Karpas-422 (cell line): ENCODE measurements at regions not wholly inside any gene's neighbourhood (a gene's known extent, or its start where the extent isn't known, plus 50 kb on each side); places are given as distances from the start of the nearest gene placed in this dataset.
"Not testable (repeated sequence)": the region's sequence is repeated elsewhere in the genome, so short reads cannot be mapped to it uniquely, and the experiment has no call there.

ENCODE experiments used
- DNase-seq: peaks from one replicate; pipeline ENCODE4 v3.0.0-alpha.2; 2015
- H2AFZ ChIP-seq: fragments of 200-600 bp; sonication (generic); 2 replicates; pipeline ENCODE4 v1.6.1; 2014; ENCODE audit warnings: antibody characterized with exemption, low read length, mixed read lengths
- H3K27ac ChIP-seq: fragments of 200-600 bp; sonication (generic); 2 replicates; pipeline ENCODE4 v1.5.1; 2014; ENCODE audit warnings: mild to moderate bottlenecking, low read length, moderate library complexity
- H3K27me3 ChIP-seq: fragments of 200-600 bp; sonication (generic); 2 replicates; pipeline ENCODE4 v1.6.1; 2014; ENCODE audit warnings: low read length, mixed read lengths
- H3K36me3 ChIP-seq: fragments of 200-600 bp; sonication (generic); 2 replicates; pipeline ENCODE4 v1.6.1; 2014; ENCODE audit warnings: low read length, mixed read lengths; ENCODE audit not compliant: insufficient read depth
- H3K4me1 ChIP-seq: fragments of 200-600 bp; sonication (generic); 2 replicates; pipeline ENCODE4 v1.6.1; 2014; ENCODE audit warnings: mild to moderate bottlenecking, low read length, mixed read lengths
- H3K4me2 ChIP-seq: fragments of 200-600 bp; sonication (generic); 2 replicates; pipeline ENCODE4 v1.6.1; 2014; ENCODE audit warnings: low read length, low read depth, mild to moderate bottlenecking; ENCODE audit not compliant: poor library complexity, severe bottlenecking
- H3K4me3 ChIP-seq: fragments of 200-600 bp; sonication (generic); 2 replicates; pipeline ENCODE4 v1.5.1; 2014; ENCODE audit warnings: mild to moderate bottlenecking, antibody characterized with exemption, low read length, mixed read lengths
- H3K79me2 ChIP-seq: fragments of 200-600 bp; sonication (generic); 2 replicates; pipeline ENCODE4 v1.6.1; 2014; ENCODE audit warnings: mild to moderate bottlenecking, low read length, mixed read lengths
- H3K9ac ChIP-seq: fragments of 200-600 bp; sonication (generic); 2 replicates; pipeline ENCODE4 v1.6.0; 2014; ENCODE audit warnings: low read length
- H3K9me2 ChIP-seq: fragments of 200-600 bp; sonication (generic), shearing (Covaris generic); replicated peaks from 2 replicates; pipeline ENCODE4 v1.6.0; 2014; ENCODE audit warnings: mild to moderate bottlenecking, low read length, moderate library complexity; ENCODE audit not compliant: insufficient read depth
- H3K9me3 ChIP-seq: fragments of 300-700, 200-600 bp; sonication (generic); 2 replicates; pipeline ENCODE4 v1.6.1; 2014; ENCODE audit warnings: low read length, mixed read lengths
- H4K20me1 ChIP-seq: fragments of 200-600 bp; sonication (generic); 2 replicates; pipeline ENCODE4 v1.6.1; 2014; ENCODE audit warnings: mild to moderate bottlenecking, antibody characterized with exemption, low read length, low read depth; ENCODE audit not compliant: insufficient read depth

- no peak overlapping the region for H3K9ac ChIP-seq
- H3K9me2 ChIP-seq: no peaks in the 10 kb centered on the region
- H4K20me1 ChIP-seq: 0 out of 2 replicates have a peak, but pooled peaks cover under 1% of the 10 kb centered on the region
- H3K27me3 ChIP-seq: no peaks in the 10 kb centered on the region
- no peak overlapping the region for H3K27ac ChIP-seq
- H3K9me3 ChIP-seq: no peaks in the 10 kb centered on the region
- H3K4me1 ChIP-seq: no peaks in the 10 kb centered on the region
- no peak overlapping the region for H3K4me3 ChIP-seq
- H2AFZ ChIP-seq: no peak overlapping the region
- H3K79me2 ChIP-seq: no peaks in the 10 kb centered on the region
- H3K4me2 ChIP-seq: no peak overlapping the region
- H3K36me3 ChIP-seq: no peaks in the 10 kb centered on the region
- no peak for DNase-seq
These were observed 173.0 kb upstream of the GOT2 start for GRCh38 chr16:58906981-58907715.

GRCh38 chr16:58904291-58904690 lies 170.2 kb upstream of the GOT2 start:
- no peaks in the 10 kb centered on the region for H3K27me3 ChIP-seq
- H3K9me2 ChIP-seq: no peaks in the 10 kb centered on the region
- no peak overlapping the region for H3K9ac ChIP-seq
- H3K27ac ChIP-seq: no peak overlapping the region
- no peak overlapping the region for H3K4me2 ChIP-seq
- no peaks in the 10 kb centered on the region for H3K9me3 ChIP-seq
- no peaks in the 10 kb centered on the region for H3K79me2 ChIP-seq
- H2AFZ ChIP-seq: no peak overlapping the region
- no peaks in the 10 kb centered on the region for H3K4me1 ChIP-seq
- no peak for DNase-seq
- H3K4me3 ChIP-seq: no peak overlapping the region
- no peaks in the 10 kb centered on the region for H3K36me3 ChIP-seq
- H4K20me1 ChIP-seq: no peaks in the 10 kb centered on the region

- Histone ChIP-seq H3K27ac (no peak overlapping the region), H3K4me1 (no peaks in the 10 kb centered on the region), H3K79me2 (no peaks in the 10 kb centered on the region), H3K9ac (no peak overlapping the region), H3K9me2 (no peaks in the 10 kb centered on the region), H3K4me3 (no peak overlapping the region), H4K20me1 (no peaks in the 10 kb centered on the region), H3K9me3 (no peaks in the 10 kb centered on the region), H3K4me2 (no peak overlapping the region), H3K36me3 (no peaks in the 10 kb centered on the region), H2AFZ (no peak overlapping the region), H3K27me3 (no peaks in the 10 kb centered on the region)
- DNase-seq: no peak
These were observed 155.4 kb upstream of the GOT2 start for GRCh38 chr16:58889516-58889915.

- no peaks in the 10 kb centered on the region for H3K9me2 ChIP-seq
- H3K9me3 ChIP-seq: no peaks in the 10 kb centered on the region
- H3K27me3 ChIP-seq: no peaks in the 10 kb centered on the region
- H3K36me3 ChIP-seq: no peaks in the 10 kb centered on the region
- DNase-seq: no peak
- H3K4me2 ChIP-seq: no peak overlapping the region
- no peak overlapping the region for H2AFZ ChIP-seq
- no peak overlapping the region for H3K4me3 ChIP-seq
- H4K20me1 ChIP-seq: no peaks in the 10 kb centered on the region
- H3K4me1 ChIP-seq: no peaks in the 10 kb centered on the region; the same call in 1 of the 2 replicates
- no peak overlapping the region for H3K27ac ChIP-seq
- H3K9ac ChIP-seq: no peak overlapping the region
- H3K79me2 ChIP-seq: no peaks in the 10 kb centered on the region
These were observed 151.5 kb upstream of the GOT2 start for GRCh38 chr16:58885528-58886170.

GRCh38 chr16:58884141-58884540 lies 150.0 kb upstream of the GOT2 start:
- Histone ChIP-seq H3K36me3 (no peaks in the 10 kb centered on the region), H3K4me3 (no peak overlapping the region), H3K9me2 (no peaks in the 10 kb centered on the region), H4K20me1 (no peaks in the 10 kb centered on the region), H3K79me2 (no peaks in the 10 kb centered on the region), H3K27ac (no peak overlapping the region), H2AFZ (no peak overlapping the region), H3K9ac (no peak overlapping the region), H3K4me1 (no peaks in the 10 kb centered on the region; the same call in 1 of the 2 replicates), H3K4me2 (no peak overlapping the region), H3K27me3 (no peaks in the 10 kb centered on the region), H3K9me3 (no peaks in the 10 kb centered on the region)
- no peak for DNase-seq

- H3K36me3 ChIP-seq: no peaks in the 10 kb centered on the region
- no peak overlapping the region for H3K9ac ChIP-seq
- H3K9me3 ChIP-seq: no peaks in the 10 kb centered on the region
- H3K79me2 ChIP-seq: no peaks in the 10 kb centered on the region
- H3K4me2 ChIP-seq: no peak overlapping the region
- H2AFZ ChIP-seq: no peak overlapping the region
- H3K4me1 ChIP-seq: no peaks in the 10 kb centered on the region; the same call in 1 of the 2 replicates
- no peaks in the 10 kb centered on the region for H4K20me1 ChIP-seq
- no peak for DNase-seq
- H3K27me3 ChIP-seq: no peaks in the 10 kb centered on the region
- no peak overlapping the region for H3K4me3 ChIP-seq
- no peaks in the 10 kb centered on the region for H3K9me2 ChIP-seq
- H3K27ac ChIP-seq: no peak overlapping the region
These were observed 149.0 kb upstream of the GOT2 start for GRCh38 chr16:58883131-58883530.

GRCh38 chr16:58882292-58882691 lies 148.2 kb upstream of the GOT2 start:
- no peak overlapping the region for H3K4me2 ChIP-seq
- H3K9me3 ChIP-seq: no peaks in the 10 kb centered on the region
- no peaks in the 10 kb centered on the region; the same call in 1 of the 2 replicates for H3K4me1 ChIP-seq
- H3K27me3 ChIP-seq: no peaks in the 10 kb centered on the region
- no peaks in the 10 kb centered on the region for H3K9me2 ChIP-seq
- DNase-seq: peak; percentile 33
- H3K36me3 ChIP-seq: no peaks in the 10 kb centered on the region
- H4K20me1 ChIP-seq: no peaks in the 10 kb centered on the region
- H2AFZ ChIP-seq: no peak overlapping the region
- H3K27ac ChIP-seq: no peak overlapping the region
- no peak overlapping the region for H3K4me3 ChIP-seq
- H3K9ac ChIP-seq: no peak overlapping the region
- H3K79me2 ChIP-seq: no peaks in the 10 kb centered on the region

GRCh38 chr16:58878641-58879040 lies 144.5 kb upstream of the GOT2 start:
- not testable (repeated sequence) for H4K20me1 ChIP-seq, H2AFZ ChIP-seq, H3K4me2 ChIP-seq, H3K9me3 ChIP-seq, H3K9me2 ChIP-seq, H3K4me1 ChIP-seq, H3K9ac ChIP-seq, H3K27ac ChIP-seq, H3K79me2 ChIP-seq, H3K36me3 ChIP-seq, H3K4me3 ChIP-seq, H3K27me3 ChIP-seq
- peak; percentile 32 for DNase-seq
